ENCODE measurements at regions not wholly inside any gene's neighbourhood (a gene's known extent, or its start where the extent isn't known, plus 50 kb on each side); places are given as distances from the start of the nearest gene placed in this dataset.

DNA sequence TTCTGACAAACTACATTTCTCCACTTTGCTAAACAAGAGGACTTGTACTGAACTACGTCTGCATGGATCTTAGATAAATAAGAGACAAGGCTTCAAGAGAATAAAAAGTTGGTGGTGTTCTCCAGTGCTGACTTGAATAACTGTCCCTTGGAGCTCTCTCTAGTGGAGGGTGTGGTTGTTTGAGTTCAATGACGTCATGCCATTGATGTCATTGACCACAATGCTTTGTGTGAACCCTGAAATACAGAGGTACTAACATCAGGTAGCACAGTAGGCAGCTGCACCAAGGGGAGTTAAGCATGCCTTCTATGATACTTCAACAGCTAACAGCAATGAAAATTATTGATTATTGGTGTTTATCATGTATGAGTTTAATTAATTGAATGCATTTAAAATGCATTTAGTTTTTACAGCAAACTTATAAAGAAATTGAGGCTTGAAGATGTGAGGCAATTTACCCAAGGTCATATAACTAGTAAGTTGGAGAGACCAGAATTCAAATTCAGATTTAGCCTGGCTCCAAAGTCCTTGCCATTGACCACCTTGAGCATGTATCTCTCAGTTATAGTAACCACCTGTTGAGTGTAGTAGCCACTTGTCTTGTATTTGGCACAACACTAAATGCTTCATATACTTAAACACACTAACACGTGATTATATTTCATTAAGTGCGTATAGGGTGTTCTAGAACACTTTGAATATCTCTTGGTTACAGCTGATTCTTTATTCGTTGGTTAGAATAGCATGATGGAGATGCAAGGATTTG is 126.0 kb upstream of the ANKRD28 start:
- TF ChIP-seq, protein P1, sequence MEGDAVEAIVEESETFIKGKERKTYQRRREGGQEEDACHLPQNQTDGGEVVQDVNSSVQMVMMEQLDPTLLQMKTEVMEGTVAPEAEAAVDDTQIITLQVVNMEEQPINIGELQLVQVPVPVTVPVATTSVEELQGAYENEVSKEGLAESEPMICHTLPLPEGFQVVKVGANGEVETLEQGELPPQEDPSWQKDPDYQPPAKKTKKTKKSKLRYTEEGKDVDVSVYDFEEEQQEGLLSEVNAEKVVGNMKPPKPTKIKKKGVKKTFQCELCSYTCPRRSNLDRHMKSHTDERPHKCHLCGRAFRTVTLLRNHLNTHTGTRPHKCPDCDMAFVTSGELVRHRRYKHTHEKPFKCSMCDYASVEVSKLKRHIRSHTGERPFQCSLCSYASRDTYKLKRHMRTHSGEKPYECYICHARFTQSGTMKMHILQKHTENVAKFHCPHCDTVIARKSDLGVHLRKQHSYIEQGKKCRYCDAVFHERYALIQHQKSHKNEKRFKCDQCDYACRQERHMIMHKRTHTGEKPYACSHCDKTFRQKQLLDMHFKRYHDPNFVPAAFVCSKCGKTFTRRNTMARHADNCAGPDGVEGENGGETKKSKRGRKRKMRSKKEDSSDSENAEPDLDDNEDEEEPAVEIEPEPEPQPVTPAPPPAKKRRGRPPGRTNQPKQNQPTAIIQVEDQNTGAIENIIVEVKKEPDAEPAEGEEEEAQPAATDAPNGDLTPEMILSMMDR (IDR thresholded peaks at IDR 0.05): no peak
- no peak for TF ChIP-seq POLR2AphosphoS5 (IDR thresholded peaks at IDR 0.05)

Data from prostate gland (tissue), 2 donors.